Suprapubic skin (tissue), 4 donors: ENCODE measurements at regions not wholly inside any gene's neighbourhood (a gene's known extent, or its start where the extent isn't known, plus 50 kb on each side); places are given as distances from the start of the nearest gene placed in this dataset.

Experiments used
- DNase-seq, 2 donors: peaks; one replicate each; pipeline ENCODE4 v3.0.0-alpha.2; 2019; ENCODE audit warnings: low spot score in 2 of 2
- H3K27ac ChIP-seq: fragments of 200-600 bp; sonication (generic); one replicate; pipeline ENCODE4 v1.5.1; 2019
- H3K27me3 ChIP-seq: fragments of 200-600 bp; sonication (generic); one replicate; pipeline ENCODE4 v1.5.1; 2019
- H3K36me3 ChIP-seq: fragments of 200-600 bp; sonication (generic); one replicate; pipeline ENCODE4 v1.5.1; 2019
- H3K4me1 ChIP-seq: fragments of 200-600 bp; sonication (generic); one replicate; pipeline ENCODE4 v1.5.1; 2019
- H3K4me3 ChIP-seq: fragments of 200-600 bp; sonication (generic); one replicate; pipeline ENCODE4 v1.5.1; 2019; ENCODE audit warnings: mild to moderate bottlenecking
- H3K9me3 ChIP-seq: fragments of 200-600 bp; sonication (generic); one replicate; pipeline ENCODE4 v1.5.1; 2019
- CTCF ChIP-seq, 2 donors: fragments of 200-600 bp in 1 of 2; fragments of 450-650 bp in 1 of 2; sonication (generic) in 1 of 2; IDR thresholded peaks; one replicate each; pipeline ENCODE4 v1.5.1; 2016 to 2019; ENCODE audit warnings: antibody characterized with exemption in 2 of 2, mild to moderate bottlenecking in 1 of 2, moderate library complexity in 1 of 2
- EP300 ChIP-seq: sonication (generic); formaldehyde crosslinking; IDR thresholded peaks from one replicate; pipeline ENCODE4 v1.6.1; 2017; ENCODE audit warnings: antibody characterized with exemption
- POLR2A ChIP-seq, 2 donors: fragments of 450-650 bp; IDR thresholded peaks; one replicate each; pipeline ENCODE4 v1.6.1; 2017; ENCODE audit warnings: antibody characterized with exemption in 2 of 2, mild to moderate bottlenecking in 2 of 2, moderate library complexity in 2 of 2
- POLR2AphosphoS5 ChIP-seq, 3 donors: sonication (generic); formaldehyde crosslinking; IDR thresholded peaks; one replicate each; pipeline ENCODE4 v1.6.1; 2017; ENCODE audit warnings: antibody characterized with exemption in 3 of 3
- WGBS: methylation state at CpG from one replicate; pipeline ENCODE4 v1.1.5; 2018; 5-methylcytosine and 5-hydroxymethylcytosine counted together

GRCh38 chr10:57977262-57977661 lies 290.4 kb downstream of the IPMK start:
- H3K27me3 ChIP-seq: no peaks in the 10 kb centered on the region
- H3K9me3 ChIP-seq: peaks cover 6% of the 10 kb centered on the region
- TF ChIP-seq EP300 (no peak), POLR2A (IDR thresholded peaks at IDR 0.05) (no peak), POLR2AphosphoS5 (IDR thresholded peaks at IDR 0.05) (no peak), CTCF (IDR thresholded peaks at IDR 0.05) (no peak)
- no peak overlapping the region for H3K4me3 ChIP-seq
- H3K27ac ChIP-seq: no peak overlapping the region
- WGBS: 80% methylated on average over 1 of the region's 1 CpG
- no peaks in the 10 kb centered on the region for H3K36me3 ChIP-seq
- no peak for DNase-seq
- H3K4me1 ChIP-seq: no peaks in the 10 kb centered on the region

GRCh38 chr10:57973451-57973850 lies 294.2 kb downstream of the IPMK start:
- WGBS: 72% methylated on average over 1 of the region's 1 CpG
- no peak for TF ChIP-seq POLR2AphosphoS5 (IDR thresholded peaks at IDR 0.05)
- no peak for TF ChIP-seq POLR2A (IDR thresholded peaks at IDR 0.05)
- TF ChIP-seq EP300: no peak
- TF ChIP-seq CTCF (IDR thresholded peaks at IDR 0.05): no peak
- Histone ChIP-seq H3K4me1 (no peaks in the 10 kb centered on the region), H3K27me3 (no peaks in the 10 kb centered on the region), H3K36me3 (no peaks in the 10 kb centered on the region), H3K27ac (no peak overlapping the region), H3K4me3 (no peak overlapping the region), H3K9me3 (peaks cover 6% of the 10 kb centered on the region)
- DNase-seq: no peak

- Histone ChIP-seq H3K4me1 (no peaks in the 10 kb centered on the region), H3K27ac (no peak overlapping the region), H3K36me3 (no peaks in the 10 kb centered on the region), H3K4me3 (no peak overlapping the region), H3K9me3 (peaks cover 6% of the 10 kb centered on the region), H3K27me3 (no peaks in the 10 kb centered on the region)
- no peak for TF ChIP-seq POLR2AphosphoS5 (IDR thresholded peaks at IDR 0.05)
- no peak for TF ChIP-seq POLR2A (IDR thresholded peaks at IDR 0.05)
- no peak for TF ChIP-seq CTCF (IDR thresholded peaks at IDR 0.05)
- no peak for TF ChIP-seq EP300
- WGBS: 83% methylated on average over 2 of the region's 2 CpGs
- DNase-seq: no peak
Measured at GRCh38 chr10:57972783-57973182, 294.9 kb downstream of the IPMK start.

- no peak for DNase-seq
- WGBS: 74% methylated on average over 11 of the region's 11 CpGs
- Histone ChIP-seq H3K27ac (no peak overlapping the region), H3K4me1 (no peaks in the 10 kb centered on the region), H3K36me3 (no peaks in the 10 kb centered on the region), H3K27me3 (no peaks in the 10 kb centered on the region), H3K9me3 (no peaks in the 10 kb centered on the region), H3K4me3 (no peak overlapping the region)
- TF ChIP-seq POLR2A (IDR thresholded peaks at IDR 0.05) (no peak), EP300 (no peak), CTCF (IDR thresholded peaks at IDR 0.05) (no peak), POLR2AphosphoS5 (IDR thresholded peaks at IDR 0.05) (no peak)
Measured at GRCh38 chr10:57968328-57969016, 299.2 kb downstream of the IPMK start.

GRCh38 chr10:57964351-57964750 lies 303.3 kb downstream of the IPMK start:
- Histone ChIP-seq H3K4me1 (no peaks in the 10 kb centered on the region), H3K27me3 (no peaks in the 10 kb centered on the region), H3K4me3 (no peak overlapping the region), H3K9me3 (no peaks in the 10 kb centered on the region), H3K36me3 (no peaks in the 10 kb centered on the region), H3K27ac (no peak overlapping the region)
- TF ChIP-seq CTCF (IDR thresholded peaks at IDR 0.05) (no peak), EP300 (no peak), POLR2AphosphoS5 (IDR thresholded peaks at IDR 0.05) (no peak), POLR2A (IDR thresholded peaks at IDR 0.05) (no peak)
- WGBS: 70% methylated on average over 3 of the region's 3 CpGs
- no peak for DNase-seq
